ENCODE measurements at regions not wholly inside any gene's neighbourhood (a gene's known extent, or its start where the extent isn't known, plus 50 kb on each side); places are given as distances from the start of the nearest gene placed in this dataset.

DNA sequence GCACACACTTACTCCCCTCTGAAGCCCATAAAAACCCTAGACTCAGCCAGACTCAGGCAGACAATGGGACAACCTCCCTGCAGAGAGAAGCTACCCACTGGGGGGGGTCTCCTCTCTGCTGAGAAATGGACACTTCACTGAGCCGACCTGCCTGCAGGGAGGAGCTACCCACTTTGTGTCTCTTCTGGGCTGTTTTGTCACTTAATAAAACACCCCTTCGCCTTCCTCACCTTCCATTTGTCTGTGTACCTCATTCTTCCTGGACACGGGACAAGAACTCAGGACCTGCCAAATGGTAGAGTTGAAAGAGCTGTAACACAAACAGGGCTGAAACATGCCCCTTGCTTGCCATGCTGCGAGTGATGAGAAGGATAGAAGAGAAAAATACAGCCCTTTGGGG lies 151.7 kb upstream of the HDDC2 start:
- TF ChIP-seq, protein P1, sequence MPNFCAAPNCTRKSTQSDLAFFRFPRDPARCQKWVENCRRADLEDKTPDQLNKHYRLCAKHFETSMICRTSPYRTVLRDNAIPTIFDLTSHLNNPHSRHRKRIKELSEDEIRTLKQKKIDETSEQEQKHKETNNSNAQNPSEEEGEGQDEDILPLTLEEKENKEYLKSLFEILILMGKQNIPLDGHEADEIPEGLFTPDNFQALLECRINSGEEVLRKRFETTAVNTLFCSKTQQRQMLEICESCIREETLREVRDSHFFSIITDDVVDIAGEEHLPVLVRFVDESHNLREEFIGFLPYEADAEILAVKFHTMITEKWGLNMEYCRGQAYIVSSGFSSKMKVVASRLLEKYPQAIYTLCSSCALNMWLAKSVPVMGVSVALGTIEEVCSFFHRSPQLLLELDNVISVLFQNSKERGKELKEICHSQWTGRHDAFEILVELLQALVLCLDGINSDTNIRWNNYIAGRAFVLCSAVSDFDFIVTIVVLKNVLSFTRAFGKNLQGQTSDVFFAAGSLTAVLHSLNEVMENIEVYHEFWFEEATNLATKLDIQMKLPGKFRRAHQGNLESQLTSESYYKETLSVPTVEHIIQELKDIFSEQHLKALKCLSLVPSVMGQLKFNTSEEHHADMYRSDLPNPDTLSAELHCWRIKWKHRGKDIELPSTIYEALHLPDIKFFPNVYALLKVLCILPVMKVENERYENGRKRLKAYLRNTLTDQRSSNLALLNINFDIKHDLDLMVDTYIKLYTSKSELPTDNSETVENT (CRISPR knock-in tag; IDR thresholded peaks at IDR 0.05), result no peak
- TF ChIP-seq, protein P2, sequence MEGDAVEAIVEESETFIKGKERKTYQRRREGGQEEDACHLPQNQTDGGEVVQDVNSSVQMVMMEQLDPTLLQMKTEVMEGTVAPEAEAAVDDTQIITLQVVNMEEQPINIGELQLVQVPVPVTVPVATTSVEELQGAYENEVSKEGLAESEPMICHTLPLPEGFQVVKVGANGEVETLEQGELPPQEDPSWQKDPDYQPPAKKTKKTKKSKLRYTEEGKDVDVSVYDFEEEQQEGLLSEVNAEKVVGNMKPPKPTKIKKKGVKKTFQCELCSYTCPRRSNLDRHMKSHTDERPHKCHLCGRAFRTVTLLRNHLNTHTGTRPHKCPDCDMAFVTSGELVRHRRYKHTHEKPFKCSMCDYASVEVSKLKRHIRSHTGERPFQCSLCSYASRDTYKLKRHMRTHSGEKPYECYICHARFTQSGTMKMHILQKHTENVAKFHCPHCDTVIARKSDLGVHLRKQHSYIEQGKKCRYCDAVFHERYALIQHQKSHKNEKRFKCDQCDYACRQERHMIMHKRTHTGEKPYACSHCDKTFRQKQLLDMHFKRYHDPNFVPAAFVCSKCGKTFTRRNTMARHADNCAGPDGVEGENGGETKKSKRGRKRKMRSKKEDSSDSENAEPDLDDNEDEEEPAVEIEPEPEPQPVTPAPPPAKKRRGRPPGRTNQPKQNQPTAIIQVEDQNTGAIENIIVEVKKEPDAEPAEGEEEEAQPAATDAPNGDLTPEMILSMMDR (IDR thresholded peaks at IDR 0.05 in 2 of 3, conservative IDR thresholded peaks at IDR 0.05 in 1 of 3; ENCODE audit: insufficient read depth in 2 of 3, low read depth in 1 of 3, low read length in 3 of 3), result no peak
- TF ChIP-seq, protein P3, sequence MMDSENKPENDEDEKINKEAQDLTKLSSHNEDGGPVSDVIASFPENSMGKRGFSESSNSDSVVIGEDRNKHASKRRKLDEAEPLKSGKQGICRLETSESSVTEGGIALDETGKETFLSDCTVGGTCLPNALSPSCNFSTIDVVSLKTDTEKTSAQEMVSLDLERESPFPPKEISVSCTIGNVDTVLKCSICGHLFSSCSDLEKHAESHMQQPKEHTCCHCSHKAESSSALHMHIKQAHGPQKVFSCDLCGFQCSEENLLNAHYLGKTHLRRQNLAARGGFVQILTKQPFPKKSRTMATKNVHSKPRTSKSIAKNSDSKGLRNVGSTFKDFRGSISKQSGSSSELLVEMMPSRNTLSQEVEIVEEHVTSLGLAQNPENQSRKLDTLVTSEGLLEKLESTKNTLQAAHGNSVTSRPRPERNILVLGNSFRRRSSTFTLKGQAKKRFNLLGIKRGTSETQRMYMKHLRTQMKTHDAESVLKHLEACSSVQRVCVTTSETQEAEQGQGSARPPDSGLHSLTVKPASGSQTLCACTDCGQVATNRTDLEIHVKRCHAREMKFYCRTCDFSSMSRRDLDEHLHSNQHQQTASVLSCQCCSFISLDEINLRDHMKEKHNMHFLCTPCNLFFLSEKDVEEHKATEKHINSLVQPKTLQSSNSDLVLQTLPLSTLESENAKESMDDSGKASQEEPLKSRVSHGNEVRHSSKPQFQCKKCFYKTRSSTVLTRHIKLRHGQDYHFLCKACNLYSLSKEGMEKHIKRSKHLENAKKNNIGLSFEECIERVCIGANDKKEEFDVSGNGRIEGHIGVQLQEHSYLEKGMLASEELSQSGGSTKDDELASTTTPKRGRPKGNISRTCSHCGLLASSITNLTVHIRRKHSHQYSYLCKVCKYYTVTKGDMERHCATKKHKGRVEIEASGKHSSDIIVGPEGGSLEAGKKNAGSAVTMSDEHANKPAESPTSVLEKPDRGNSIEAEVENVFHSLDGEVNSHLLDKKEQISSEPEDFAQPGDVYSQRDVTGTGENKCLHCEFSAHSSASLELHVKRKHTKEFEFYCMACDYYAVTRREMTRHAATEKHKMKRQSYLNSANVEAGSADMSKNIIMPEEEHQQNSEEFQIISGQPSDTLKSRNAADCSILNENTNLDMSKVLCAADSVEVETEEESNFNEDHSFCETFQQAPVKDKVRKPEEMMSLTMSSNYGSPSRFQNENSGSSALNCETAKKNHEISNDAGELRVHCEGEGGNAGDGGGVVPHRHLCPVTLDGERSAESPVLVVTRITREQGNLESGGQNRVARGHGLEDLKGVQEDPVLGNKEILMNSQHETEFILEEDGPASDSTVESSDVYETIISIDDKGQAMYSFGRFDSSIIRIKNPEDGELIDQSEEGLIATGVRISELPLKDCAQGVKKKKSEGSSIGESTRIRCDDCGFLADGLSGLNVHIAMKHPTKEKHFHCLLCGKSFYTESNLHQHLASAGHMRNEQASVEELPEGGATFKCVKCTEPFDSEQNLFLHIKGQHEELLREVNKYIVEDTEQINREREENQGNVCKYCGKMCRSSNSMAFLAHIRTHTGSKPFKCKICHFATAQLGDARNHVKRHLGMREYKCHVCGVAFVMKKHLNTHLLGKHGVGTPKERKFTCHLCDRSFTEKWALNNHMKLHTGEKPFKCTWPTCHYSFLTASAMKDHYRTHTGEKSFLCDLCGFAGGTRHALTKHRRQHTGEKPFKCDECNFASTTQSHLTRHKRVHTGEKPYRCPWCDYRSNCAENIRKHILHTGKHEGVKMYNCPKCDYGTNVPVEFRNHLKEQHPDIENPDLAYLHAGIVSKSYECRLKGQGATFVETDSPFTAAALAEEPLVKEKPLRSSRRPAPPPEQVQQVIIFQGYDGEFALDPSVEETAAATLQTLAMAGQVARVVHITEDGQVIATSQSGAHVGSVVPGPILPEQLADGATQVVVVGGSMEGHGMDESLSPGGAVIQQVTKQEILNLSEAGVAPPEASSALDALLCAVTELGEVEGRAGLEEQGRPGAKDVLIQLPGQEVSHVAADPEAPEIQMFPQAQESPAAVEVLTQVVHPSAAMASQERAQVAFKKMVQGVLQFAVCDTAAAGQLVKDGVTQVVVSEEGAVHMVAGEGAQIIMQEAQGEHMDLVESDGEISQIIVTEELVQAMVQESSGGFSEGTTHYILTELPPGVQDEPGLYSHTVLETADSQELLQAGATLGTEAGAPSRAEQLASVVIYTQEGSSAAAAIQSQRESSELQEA (IDR thresholded peaks at IDR 0.05; ENCODE audit: low read depth), result no peak
- TF ChIP-seq KLF16 (IDR thresholded peaks at IDR 0.05), result no peak
- TF ChIP-seq POLR2AphosphoS5 (IDR thresholded peaks at IDR 0.05; ENCODE audit: control insufficient read depth, insufficient read depth, low read depth, low read length), result no peak
- TF ChIP-seq, protein P4, sequence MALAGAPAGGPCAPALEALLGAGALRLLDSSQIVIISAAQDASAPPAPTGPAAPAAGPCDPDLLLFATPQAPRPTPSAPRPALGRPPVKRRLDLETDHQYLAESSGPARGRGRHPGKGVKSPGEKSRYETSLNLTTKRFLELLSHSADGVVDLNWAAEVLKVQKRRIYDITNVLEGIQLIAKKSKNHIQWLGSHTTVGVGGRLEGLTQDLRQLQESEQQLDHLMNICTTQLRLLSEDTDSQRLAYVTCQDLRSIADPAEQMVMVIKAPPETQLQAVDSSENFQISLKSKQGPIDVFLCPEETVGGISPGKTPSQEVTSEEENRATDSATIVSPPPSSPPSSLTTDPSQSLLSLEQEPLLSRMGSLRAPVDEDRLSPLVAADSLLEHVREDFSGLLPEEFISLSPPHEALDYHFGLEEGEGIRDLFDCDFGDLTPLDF (CRISPR knock-in tag; IDR thresholded peaks at IDR 0.05), result no peak
- TF ChIP-seq TAF1 (IDR thresholded peaks at IDR 0.05; ENCODE audit: control insufficient read depth, extremely low read depth, insufficient read depth, low read length, severe bottlenecking), result no peak
- no peak for TF ChIP-seq THRB (CRISPR knock-in tag; conservative IDR thresholded peaks at IDR 0.05)
- TF ChIP-seq, protein P5, sequence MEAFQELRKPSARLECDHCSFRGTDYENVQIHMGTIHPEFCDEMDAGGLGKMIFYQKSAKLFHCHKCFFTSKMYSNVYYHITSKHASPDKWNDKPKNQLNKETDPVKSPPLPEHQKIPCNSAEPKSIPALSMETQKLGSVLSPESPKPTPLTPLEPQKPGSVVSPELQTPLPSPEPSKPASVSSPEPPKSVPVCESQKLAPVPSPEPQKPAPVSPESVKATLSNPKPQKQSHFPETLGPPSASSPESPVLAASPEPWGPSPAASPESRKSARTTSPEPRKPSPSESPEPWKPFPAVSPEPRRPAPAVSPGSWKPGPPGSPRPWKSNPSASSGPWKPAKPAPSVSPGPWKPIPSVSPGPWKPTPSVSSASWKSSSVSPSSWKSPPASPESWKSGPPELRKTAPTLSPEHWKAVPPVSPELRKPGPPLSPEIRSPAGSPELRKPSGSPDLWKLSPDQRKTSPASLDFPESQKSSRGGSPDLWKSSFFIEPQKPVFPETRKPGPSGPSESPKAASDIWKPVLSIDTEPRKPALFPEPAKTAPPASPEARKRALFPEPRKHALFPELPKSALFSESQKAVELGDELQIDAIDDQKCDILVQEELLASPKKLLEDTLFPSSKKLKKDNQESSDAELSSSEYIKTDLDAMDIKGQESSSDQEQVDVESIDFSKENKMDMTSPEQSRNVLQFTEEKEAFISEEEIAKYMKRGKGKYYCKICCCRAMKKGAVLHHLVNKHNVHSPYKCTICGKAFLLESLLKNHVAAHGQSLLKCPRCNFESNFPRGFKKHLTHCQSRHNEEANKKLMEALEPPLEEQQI (IDR thresholded peaks at IDR 0.05), result no peak
- TF ChIP-seq ZNF766 (CRISPR knock-in tag; conservative IDR thresholded peaks at IDR 0.05), result no peak
- no peak for TF ChIP-seq NR2C2 (CRISPR knock-in tag; IDR thresholded peaks at IDR 0.05)
- TF ChIP-seq NR2C2 (tag; IDR thresholded peaks at IDR 0.05), result no peak
- TF ChIP-seq ZNF165 (CRISPR knock-in tag; IDR thresholded peaks at IDR 0.05; ENCODE audit: borderline replicate concordance), result no peak
